ENCODE measurements at regions not wholly inside any gene's neighbourhood (a gene's known extent, or its start where the extent isn't known, plus 50 kb on each side); places are given as distances from the start of the nearest gene placed in this dataset.

DNA sequence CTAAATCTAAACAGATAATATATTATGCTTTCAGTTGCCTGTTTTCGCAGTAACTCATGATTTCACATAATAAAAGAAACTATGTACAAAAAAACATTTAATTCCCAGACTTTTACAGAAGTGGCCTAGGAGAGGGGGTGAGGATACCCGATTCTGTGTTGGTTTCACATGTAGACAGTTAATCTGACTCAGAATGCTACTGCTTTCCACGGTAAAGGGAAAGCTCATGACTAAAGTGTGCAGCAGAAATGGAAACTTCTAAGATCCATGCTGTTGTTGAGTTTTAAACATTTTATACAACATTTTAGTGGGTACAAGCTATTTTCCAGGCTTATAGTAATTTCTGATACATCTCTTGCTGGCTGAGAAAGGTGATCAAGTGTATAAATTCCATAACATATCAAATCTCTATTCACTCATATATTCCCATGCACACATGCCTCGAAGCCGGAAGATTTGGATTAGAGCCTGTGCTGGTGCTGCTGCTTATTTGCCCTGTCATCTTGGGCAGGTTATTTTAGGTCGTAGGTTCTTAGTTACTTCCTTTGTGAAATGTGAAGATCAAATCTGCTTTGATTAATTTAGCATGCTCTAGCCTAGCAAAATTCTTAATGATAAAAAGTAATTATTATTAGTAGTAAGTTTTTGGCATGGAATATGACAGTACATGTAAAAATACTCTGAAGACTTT lies 896.7 kb upstream of the MAP3K7 start:
- H3K27ac Mint-ChIP-seq: no peak overlapping the region
- no CpG with 5 or more reads among the region's 6 CpGs for WGBS (ENCODE audit: extremely low coverage, insufficient read length, low lambda C conversion rate)

More for the DNA sequence above, 896.7 kb upstream of the MAP3K7 start:
- H3K4me1 ChIP-seq (ENCODE audit: insufficient read depth, low read length): no peaks in the 10 kb centered on the region
- no peak overlapping the region for H3K4ac ChIP-seq (ENCODE audit: low read depth, low read length)
- no peaks in the 10 kb centered on the region for H3K27me3 Mint-ChIP-seq (ENCODE audit: low read depth)
- H3K9me3 Mint-ChIP-seq: no peaks in the 10 kb centered on the region
- no peak overlapping the region for H4K91ac ChIP-seq (ENCODE audit: insufficient read length, low read depth, low read length)
- no peak overlapping the region for H3K4me2 ChIP-seq (ENCODE audit: insufficient read depth, insufficient read length, low read length)
- H4K20me1 ChIP-seq (ENCODE audit: control insufficient read depth, insufficient read depth, insufficient read length): no peaks in the 10 kb centered on the region
- peaks cover 6 to 15% of the 10 kb centered on the region in 2 experiments for H3K4me1 Mint-ChIP-seq
- H3K23ac ChIP-seq (ENCODE audit: insufficient read length, low read depth, low read length): no peak overlapping the region
- H4K5ac ChIP-seq (ENCODE audit: insufficient read length, low read depth, low read length): no peak overlapping the region
- H4K8ac ChIP-seq (replicated peaks; ENCODE audit: insufficient read length, low read depth, low read length): no peak overlapping the region
- no peak overlapping the region for H2AK5ac ChIP-seq (ENCODE audit: insufficient read length, low read length)
- H2BK15ac ChIP-seq (ENCODE audit: low read depth, low read length): no peak overlapping the region
- no peak overlapping the region for H3K14ac ChIP-seq (ENCODE audit: insufficient read depth, low read length)
- H3K27me3 ChIP-seq (ENCODE audit: insufficient read depth, low read length): no peaks in the 10 kb centered on the region
- no peak overlapping the region for H2BK120ac ChIP-seq (ENCODE audit: low read depth, low read length, poor library complexity, severe bottlenecking)
- H3K18ac ChIP-seq (ENCODE audit: insufficient read length, low read depth, low read length): no peak overlapping the region
- no peak overlapping the region for H2BK12ac ChIP-seq (ENCODE audit: insufficient read length, low read depth, low read length)
- H3K4me3 Mint-ChIP-seq: no peak overlapping the region
- H3K23me2 ChIP-seq (ENCODE audit: insufficient read length, low read depth, low read length, poor library complexity, severe bottlenecking): no peaks in the 10 kb centered on the region
- H3K79me1 ChIP-seq (ENCODE audit: insufficient read depth, low read depth, low read length, poor library complexity, severe bottlenecking): no peaks in the 10 kb centered on the region
- no peak overlapping the region for H3T11ph ChIP-seq (ENCODE audit: low read length)
- no peak overlapping the region for H3K27ac ChIP-seq (ENCODE audit: insufficient read length, low read depth, low read length)
- TF ChIP-seq, protein P1, sequence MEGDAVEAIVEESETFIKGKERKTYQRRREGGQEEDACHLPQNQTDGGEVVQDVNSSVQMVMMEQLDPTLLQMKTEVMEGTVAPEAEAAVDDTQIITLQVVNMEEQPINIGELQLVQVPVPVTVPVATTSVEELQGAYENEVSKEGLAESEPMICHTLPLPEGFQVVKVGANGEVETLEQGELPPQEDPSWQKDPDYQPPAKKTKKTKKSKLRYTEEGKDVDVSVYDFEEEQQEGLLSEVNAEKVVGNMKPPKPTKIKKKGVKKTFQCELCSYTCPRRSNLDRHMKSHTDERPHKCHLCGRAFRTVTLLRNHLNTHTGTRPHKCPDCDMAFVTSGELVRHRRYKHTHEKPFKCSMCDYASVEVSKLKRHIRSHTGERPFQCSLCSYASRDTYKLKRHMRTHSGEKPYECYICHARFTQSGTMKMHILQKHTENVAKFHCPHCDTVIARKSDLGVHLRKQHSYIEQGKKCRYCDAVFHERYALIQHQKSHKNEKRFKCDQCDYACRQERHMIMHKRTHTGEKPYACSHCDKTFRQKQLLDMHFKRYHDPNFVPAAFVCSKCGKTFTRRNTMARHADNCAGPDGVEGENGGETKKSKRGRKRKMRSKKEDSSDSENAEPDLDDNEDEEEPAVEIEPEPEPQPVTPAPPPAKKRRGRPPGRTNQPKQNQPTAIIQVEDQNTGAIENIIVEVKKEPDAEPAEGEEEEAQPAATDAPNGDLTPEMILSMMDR (conservative IDR thresholded peaks at IDR 0.05): no peak
- no peaks in the 10 kb centered on the region for H3K79me2 ChIP-seq (ENCODE audit: insufficient read depth, low read length)
- H3K56ac ChIP-seq (ENCODE audit: insufficient read length, low read depth, low read length): no peak overlapping the region
- no peaks in the 10 kb centered on the region for H3K36me3 Mint-ChIP-seq (ENCODE audit: insufficient read depth in 1 of 3, low read depth in 3 of 3)
- no peak overlapping the region for H2BK20ac ChIP-seq (ENCODE audit: low read depth, low read length, poor library complexity, severe bottlenecking)
- H2AFZ ChIP-seq (ENCODE audit: low read length): no peak overlapping the region
- H3K9me3 ChIP-seq (ENCODE audit: control insufficient read depth, low read depth, low read length): no peaks in the 10 kb centered on the region
- no peak overlapping the region for H2BK5ac ChIP-seq (ENCODE audit: insufficient read length, low read length)
- DNase-seq: no peak
- no peak overlapping the region for H3K9ac ChIP-seq (ENCODE audit: extremely low read depth, insufficient read length, low read length)

Measured in H9 (cell line).